ENCODE measurements at regions not wholly inside any gene's neighbourhood (a gene's known extent, or its start where the extent isn't known, plus 50 kb on each side); places are given as distances from the start of the nearest gene placed in this dataset.

DNA sequence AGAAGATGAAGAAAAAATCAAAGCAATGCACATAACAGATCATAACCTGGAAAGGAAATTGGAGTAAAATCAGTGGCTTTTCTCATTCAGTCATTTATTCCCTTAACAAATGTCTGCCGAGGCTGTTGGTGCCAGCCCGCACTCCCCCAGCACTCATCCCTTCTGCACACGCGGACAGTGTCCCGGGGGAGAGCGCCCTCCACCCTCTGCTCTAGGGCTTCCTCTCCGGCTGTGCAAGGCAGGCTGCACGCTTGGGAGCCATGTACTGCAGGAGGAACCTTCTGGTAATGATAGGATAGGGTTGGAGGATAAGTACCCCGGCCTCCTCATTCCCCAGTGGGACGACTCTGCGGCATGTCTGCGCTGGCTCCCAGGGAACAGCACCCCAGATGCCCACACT lies 134.5 kb downstream of the PAX1 start:
- DNase-seq = no peak
- intact Hi-C loops (cut with micrococcal nuclease; ENCODE audit: unreplicated experiment) = no loop called here
- Histone ChIP-seq H3K4me1 (no peaks in the 10 kb centered on the region), H3K36me3 (ENCODE audit: control insufficient read depth, insufficient read depth, low read length) (no peaks in the 10 kb centered on the region), H3K4me3 (ENCODE audit: low read depth, low read length) (no peak overlapping the region), H3K9me3 (no peaks in the 10 kb centered on the region), H3K27me3 (replicated peaks; ENCODE audit: control insufficient read depth, insufficient read depth, low read length) (no peaks in the 10 kb centered on the region)
- no peaks in the 10 kb centered on the region for H3K4me1 Mint-ChIP-seq (ENCODE audit: low read depth, unreplicated experiment)
- no peaks in the 10 kb centered on the region for H3K36me3 Mint-ChIP-seq (ENCODE audit: insufficient read depth, unreplicated experiment)
- H3K27ac Mint-ChIP-seq (ENCODE audit: unreplicated experiment) = no peak overlapping the region
- peaks cover 11% of the 10 kb centered on the region for H3K27me3 Mint-ChIP-seq (ENCODE audit: insufficient read depth, unreplicated experiment)
- H3K9me3 Mint-ChIP-seq (ENCODE audit: unreplicated experiment) = no peaks in the 10 kb centered on the region
- ChIA-PET POLR2A (no interaction called here), CTCF (no interaction called here)
- TF ChIP-seq, protein P1, sequence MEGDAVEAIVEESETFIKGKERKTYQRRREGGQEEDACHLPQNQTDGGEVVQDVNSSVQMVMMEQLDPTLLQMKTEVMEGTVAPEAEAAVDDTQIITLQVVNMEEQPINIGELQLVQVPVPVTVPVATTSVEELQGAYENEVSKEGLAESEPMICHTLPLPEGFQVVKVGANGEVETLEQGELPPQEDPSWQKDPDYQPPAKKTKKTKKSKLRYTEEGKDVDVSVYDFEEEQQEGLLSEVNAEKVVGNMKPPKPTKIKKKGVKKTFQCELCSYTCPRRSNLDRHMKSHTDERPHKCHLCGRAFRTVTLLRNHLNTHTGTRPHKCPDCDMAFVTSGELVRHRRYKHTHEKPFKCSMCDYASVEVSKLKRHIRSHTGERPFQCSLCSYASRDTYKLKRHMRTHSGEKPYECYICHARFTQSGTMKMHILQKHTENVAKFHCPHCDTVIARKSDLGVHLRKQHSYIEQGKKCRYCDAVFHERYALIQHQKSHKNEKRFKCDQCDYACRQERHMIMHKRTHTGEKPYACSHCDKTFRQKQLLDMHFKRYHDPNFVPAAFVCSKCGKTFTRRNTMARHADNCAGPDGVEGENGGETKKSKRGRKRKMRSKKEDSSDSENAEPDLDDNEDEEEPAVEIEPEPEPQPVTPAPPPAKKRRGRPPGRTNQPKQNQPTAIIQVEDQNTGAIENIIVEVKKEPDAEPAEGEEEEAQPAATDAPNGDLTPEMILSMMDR (IDR thresholded peaks at IDR 0.05; ENCODE audit: insufficient read depth in 1 of 2, low read depth in 1 of 2, low read length in 1 of 2, severe bottlenecking in 1 of 2, unreplicated experiment in 1 of 2) = no peak
- BruUV-seq (replicated peaks) = no TSS peak
- H3K4me3 Mint-ChIP-seq (ENCODE audit: unreplicated experiment) = no peak overlapping the region

DNA sequence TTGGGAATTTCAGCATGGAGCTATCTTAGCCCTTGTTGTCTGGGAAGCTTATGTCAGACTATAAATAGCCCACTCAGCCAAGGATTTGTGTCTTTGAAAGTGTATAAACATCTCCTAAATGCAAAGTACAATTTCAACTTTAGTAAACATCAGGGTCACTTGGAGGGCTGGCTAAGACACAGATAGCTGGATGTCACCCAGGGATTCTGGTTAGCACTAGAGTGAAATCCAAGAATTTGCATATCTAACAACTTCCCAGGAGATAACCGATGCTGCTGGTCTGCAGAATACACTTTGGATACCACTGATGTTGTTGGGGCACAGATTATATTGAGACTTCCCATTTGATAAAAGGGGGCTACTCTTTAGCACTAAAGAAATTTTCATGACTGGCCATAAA lies 130.9 kb downstream of the PAX1 start:
- peaks cover 21% of the 10 kb centered on the region for H3K27me3 Mint-ChIP-seq (ENCODE audit: insufficient read depth, unreplicated experiment)
- BruUV-seq (replicated peaks) = no TSS peak
- H3K4me1 ChIP-seq = no peaks in the 10 kb centered on the region
- TF ChIP-seq, protein P1 (IDR thresholded peaks at IDR 0.05; ENCODE audit: insufficient read depth in 1 of 2, low read depth in 1 of 2, low read length in 1 of 2, severe bottlenecking in 1 of 2, unreplicated experiment in 1 of 2) = no peak
- ChIA-PET POLR2A (no interaction called here), CTCF (no interaction called here)
- no peaks in the 10 kb centered on the region for H3K9me3 Mint-ChIP-seq (ENCODE audit: unreplicated experiment)
- no peak overlapping the region for H3K4me3 Mint-ChIP-seq (ENCODE audit: unreplicated experiment)
- no peaks in the 10 kb centered on the region for H3K27me3 ChIP-seq (replicated peaks; ENCODE audit: control insufficient read depth, insufficient read depth, low read length)
- no peak overlapping the region for H3K27ac Mint-ChIP-seq (ENCODE audit: unreplicated experiment)
- no peaks in the 10 kb centered on the region for H3K36me3 Mint-ChIP-seq (ENCODE audit: insufficient read depth, unreplicated experiment)
- DNase-seq = no peak
- H3K9me3 ChIP-seq = no peaks in the 10 kb centered on the region
- no peaks in the 10 kb centered on the region for H3K4me1 Mint-ChIP-seq (ENCODE audit: low read depth, unreplicated experiment)
- intact Hi-C loops (cut with micrococcal nuclease; ENCODE audit: unreplicated experiment) = no loop called here
- no peak overlapping the region for H3K4me3 ChIP-seq (ENCODE audit: low read depth, low read length)
- H3K36me3 ChIP-seq (ENCODE audit: control insufficient read depth, insufficient read depth, low read length) = no peaks in the 10 kb centered on the region

DNA sequence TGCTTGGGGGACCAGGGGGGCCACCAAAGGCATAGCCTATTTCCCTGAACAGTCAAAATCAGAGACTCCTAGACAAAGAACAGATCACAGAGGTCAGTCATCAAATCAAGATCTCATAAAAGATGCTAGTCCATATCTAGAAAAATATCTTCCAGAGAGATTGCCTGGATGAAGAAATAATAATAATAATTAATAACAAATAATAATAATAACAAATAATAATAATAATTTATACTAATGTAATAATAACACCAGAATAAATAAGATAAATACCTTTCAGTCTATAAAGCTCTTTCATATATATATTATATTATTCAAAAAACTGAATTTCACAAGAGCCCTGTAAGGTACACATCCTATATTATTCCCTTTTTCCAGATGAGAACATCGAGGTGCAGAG lies 129.6 kb downstream of the PAX1 start:
- peaks cover 17% of the 10 kb centered on the region for H3K27me3 Mint-ChIP-seq (ENCODE audit: insufficient read depth, unreplicated experiment)
- no TSS peak for BruUV-seq (replicated peaks)
- H3K4me1 Mint-ChIP-seq (ENCODE audit: low read depth, unreplicated experiment) = no peaks in the 10 kb centered on the region

More for the DNA sequence above, 129.6 kb downstream of the PAX1 start:
- intact Hi-C loops (cut with micrococcal nuclease; ENCODE audit: unreplicated experiment) = no loop called here
- ChIA-PET POLR2A (no interaction called here), CTCF (no interaction called here)
- H3K27ac Mint-ChIP-seq (ENCODE audit: unreplicated experiment) = no peak overlapping the region
- TF ChIP-seq, protein P1 (IDR thresholded peaks at IDR 0.05; ENCODE audit: insufficient read depth in 1 of 2, low read depth in 1 of 2, low read length in 1 of 2, severe bottlenecking in 1 of 2, unreplicated experiment in 1 of 2) = no peak
- no peaks in the 10 kb centered on the region for H3K9me3 Mint-ChIP-seq (ENCODE audit: unreplicated experiment)
- H3K36me3 Mint-ChIP-seq (ENCODE audit: insufficient read depth, unreplicated experiment) = no peaks in the 10 kb centered on the region
- Histone ChIP-seq H3K4me1 (no peaks in the 10 kb centered on the region), H3K27me3 (replicated peaks; ENCODE audit: control insufficient read depth, insufficient read depth, low read length) (no peaks in the 10 kb centered on the region), H3K36me3 (ENCODE audit: control insufficient read depth, insufficient read depth, low read length) (no peaks in the 10 kb centered on the region), H3K4me3 (ENCODE audit: low read depth, low read length) (no peak overlapping the region), H3K9me3 (no peaks in the 10 kb centered on the region)
- no peak overlapping the region for H3K4me3 Mint-ChIP-seq (ENCODE audit: unreplicated experiment)
- no peak for DNase-seq

All from Caco-2 (cell line).